H9 (cell line): ENCODE measurements at regions not wholly inside any gene's neighbourhood (a gene's known extent, or its start where the extent isn't known, plus 50 kb on each side); places are given as distances from the start of the nearest gene placed in this dataset.
A peak's percentile ranks its signal among the peaks of the same experiment; 100 is the strongest.

Source experiments
- DNase-seq: peaks from one replicate; pipeline ENCODE4 v3.0.0-alpha.2; 2017
- H2AFZ ChIP-seq: one replicate; pipeline ENCODE4 v1.6.1; 2013; ENCODE audit warnings: mild to moderate bottlenecking, low read length, control low read depth, moderate library complexity
- H2AK5ac ChIP-seq: 2 replicates; pipeline ENCODE4 v1.6.1; 2013; ENCODE audit warnings: low read length, control low read depth, mixed read lengths; ENCODE audit not compliant: insufficient read length
- H2BK120ac ChIP-seq: one replicate; pipeline ENCODE4 v1.6.1; 2013; ENCODE audit warnings: low read depth, mild to moderate bottlenecking, low read length, control low read depth, inconsistent platforms; ENCODE audit not compliant: poor library complexity, severe bottlenecking
- H2BK12ac ChIP-seq: 2 replicates; pipeline ENCODE4 v1.6.1; 2013; ENCODE audit warnings: low read length, control low read depth, mixed read lengths, low read depth; ENCODE audit not compliant: insufficient read length
- H2BK15ac ChIP-seq: 2 replicates; pipeline ENCODE4 v1.6.1; 2013; ENCODE audit warnings: low read depth, low read length, control low read depth
- H2BK20ac ChIP-seq: one replicate; pipeline ENCODE4 v1.6.1; 2013; ENCODE audit warnings: low read depth, mild to moderate bottlenecking, low read length, control low read depth, inconsistent platforms; ENCODE audit not compliant: poor library complexity, severe bottlenecking
- H2BK5ac ChIP-seq: 2 replicates; pipeline ENCODE4 v1.6.1; 2013; ENCODE audit warnings: low read length, control low read depth, mixed read lengths; ENCODE audit not compliant: insufficient read length
- H3K14ac ChIP-seq: 2 replicates; pipeline ENCODE4 v1.6.1; 2013; ENCODE audit warnings: low read length, control low read depth; ENCODE audit not compliant: insufficient read depth
- H3K18ac ChIP-seq: 2 replicates; pipeline ENCODE4 v1.6.1; 2013; ENCODE audit warnings: low read depth, mild to moderate bottlenecking, mixed read lengths, low read length, control low read depth; ENCODE audit not compliant: insufficient read length
- H3K23ac ChIP-seq: 2 replicates; pipeline ENCODE4 v1.6.1; 2013; ENCODE audit warnings: low read length, control low read depth, mixed read lengths, low read depth; ENCODE audit not compliant: insufficient read length
- H3K23me2 ChIP-seq: 2 replicates; pipeline ENCODE4 v1.6.1; 2013; ENCODE audit warnings: low read depth, mild to moderate bottlenecking, mixed read lengths, low read length, control low read depth; ENCODE audit not compliant: insufficient read length, poor library complexity, severe bottlenecking
- H3K27ac ChIP-seq: 2 replicates; pipeline ENCODE4 v1.5.1; 2013; ENCODE audit warnings: low read length, control low read depth, mixed read lengths, low read depth; ENCODE audit not compliant: insufficient read length
- H3K27me3 ChIP-seq: 2 replicates; pipeline ENCODE4 v1.6.1; 2013; ENCODE audit warnings: low read length, control low read depth, inconsistent platforms; ENCODE audit not compliant: insufficient read depth
- H3K4ac ChIP-seq: 2 replicates; pipeline ENCODE4 v1.6.1; 2013; ENCODE audit warnings: low read depth, mild to moderate bottlenecking, control low read depth, inconsistent platforms, low read length, moderate library complexity
- H3K4me1 ChIP-seq: 2 replicates; pipeline ENCODE4 v1.6.1; 2013; ENCODE audit warnings: low read length, control low read depth, inconsistent platforms; ENCODE audit not compliant: insufficient read depth
- H3K4me2 ChIP-seq: 2 replicates; pipeline ENCODE4 v1.6.1; 2013; ENCODE audit warnings: low read length, control low read depth, mixed read lengths; ENCODE audit not compliant: insufficient read length, insufficient read depth
- H3K56ac ChIP-seq: 2 replicates; pipeline ENCODE4 v1.6.1; 2013; ENCODE audit warnings: low read depth, mild to moderate bottlenecking, mixed read lengths, low read length, control low read depth; ENCODE audit not compliant: insufficient read length
- H3K79me1 ChIP-seq: 2 replicates; pipeline ENCODE4 v1.6.1; 2013; ENCODE audit warnings: low read depth, mild to moderate bottlenecking, moderate library complexity, low read length, control low read depth, inconsistent platforms; ENCODE audit not compliant: insufficient read depth, poor library complexity, severe bottlenecking
- H3K79me2 ChIP-seq: 2 replicates; pipeline ENCODE4 v1.6.1; 2013; ENCODE audit warnings: low read length, control low read depth, inconsistent platforms; ENCODE audit not compliant: insufficient read depth
- H3K9ac ChIP-seq: 2 replicates; pipeline ENCODE4 v1.6.1; 2013; ENCODE audit warnings: low read length, control low read depth, mixed read lengths; ENCODE audit not compliant: insufficient read length; ENCODE audit errors: extremely low read depth
- H3K9me3 ChIP-seq: one replicate; pipeline ENCODE4 v1.6.1; 2013; ENCODE audit warnings: low read depth, low read length, inconsistent platforms; ENCODE audit not compliant: control insufficient read depth
- H3T11ph ChIP-seq: one replicate; pipeline ENCODE4 v1.6.1; 2013; ENCODE audit warnings: mild to moderate bottlenecking, low read length, control low read depth, inconsistent platforms
- H4K20me1 ChIP-seq: one replicate; pipeline ENCODE4 v1.6.1; 2013; ENCODE audit not compliant: control insufficient read depth, insufficient read length, insufficient read depth
- H4K5ac ChIP-seq: 2 replicates; pipeline ENCODE4 v1.6.1; 2013; ENCODE audit warnings: low read depth, mild to moderate bottlenecking, mixed read lengths, low read length, control low read depth; ENCODE audit not compliant: insufficient read length
- H4K8ac ChIP-seq: replicated peaks from 2 replicates; pipeline ENCODE4 v1.6.1; 2013; ENCODE audit warnings: low read length, control low read depth, mixed read lengths, low read depth; ENCODE audit not compliant: insufficient read length
- H4K91ac ChIP-seq: 2 replicates; pipeline ENCODE4 v1.6.1; 2013; ENCODE audit warnings: low read depth, mild to moderate bottlenecking, moderate library complexity, mixed read lengths, low read length, control low read depth; ENCODE audit not compliant: insufficient read length
- H3K27ac Mint-ChIP-seq, 3 experiments: 2 replicates in 2 of 3; 3 replicates in 1 of 3; pipeline ENCODE4 v1.8.0; 2020 to 2021; ENCODE audit warnings: mixed read lengths in 3 of 3, mild to moderate bottlenecking in 1 of 3, moderate library complexity in 1 of 3
- H3K27me3 Mint-ChIP-seq: 2 replicates; pipeline ENCODE4 v1.8.0; 2021; ENCODE audit warnings: low read depth, mild to moderate bottlenecking, moderate library complexity, mixed read lengths
- H3K36me3 Mint-ChIP-seq, 3 experiments: 2 replicates in 2 of 3; 3 replicates in 1 of 3; pipeline ENCODE4 v1.8.0; 2020 to 2021; ENCODE audit warnings: low read depth in 3 of 3, mixed read lengths in 3 of 3; ENCODE audit not compliant: insufficient read depth in 1 of 3
- H3K4me1 Mint-ChIP-seq, 2 experiments: 2 replicates each; pipeline ENCODE4 v1.8.0; 2020; ENCODE audit warnings: mixed read lengths in 2 of 2
- H3K4me3 Mint-ChIP-seq, 2 experiments: 2 replicates in 1 of 2; 3 replicates in 1 of 2; pipeline ENCODE4 v1.8.0; 2020 to 2021; ENCODE audit warnings: mild to moderate bottlenecking in 2 of 2, mixed read lengths in 2 of 2, moderate library complexity in 1 of 2
- H3K9me3 Mint-ChIP-seq, 2 experiments: 2 replicates in 1 of 2; 3 replicates in 1 of 2; pipeline ENCODE4 v1.8.0; 2020; ENCODE audit warnings: mild to moderate bottlenecking in 2 of 2, mixed read lengths in 2 of 2, moderate library complexity in 1 of 2
- CTCF ChIP-seq: fragments of 200-600 bp; sonication (generic); conservative IDR thresholded peaks from 3 replicates; pipeline ENCODE4 v1.8.0; 2021; ENCODE audit warnings: antibody characterized with exemption, mild to moderate bottlenecking
- WGBS: extraction: QIAGEN DNeasy Blood & Tissue Kit; methylation state at CpG from one replicate; pipeline ENCODE4 v1.1.7; 2013; ENCODE audit warnings: missing lambda C conversion rate, low lambda C conversion rate, mixed read lengths; ENCODE audit not compliant: insufficient read length; ENCODE audit errors: extremely low coverage; 5-methylcytosine and 5-hydroxymethylcytosine counted together

DNA sequence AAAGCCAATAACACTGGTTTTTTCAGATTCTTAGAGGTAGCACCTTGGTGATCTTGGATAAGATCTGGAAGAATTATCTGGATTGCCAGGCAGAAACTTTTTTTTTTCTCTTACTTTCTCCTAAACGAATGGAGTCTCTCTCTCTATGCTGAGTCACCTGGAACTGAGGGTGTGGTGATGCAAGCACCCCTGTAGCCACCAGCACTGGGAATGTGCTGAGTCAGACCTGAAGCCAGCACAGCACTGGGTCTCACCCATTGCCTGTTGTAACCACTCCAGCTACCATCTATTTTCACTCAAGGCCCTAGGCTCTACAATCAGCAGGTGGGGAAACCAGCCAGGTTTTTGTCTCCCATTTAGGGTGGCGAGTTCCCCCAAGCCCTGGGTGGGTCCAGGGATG, 923.8 kb downstream of the RAPGEF2 start:
- Histone ChIP-seq H4K8ac (no peak overlapping the region), H3K4me2 (no peak overlapping the region), H3K79me2 (no peaks in the 10 kb centered on the region), H3K79me1 (no peaks in the 10 kb centered on the region), H3K23me2 (no peaks in the 10 kb centered on the region), H3K9me3 (no peaks in the 10 kb centered on the region), H3K23ac (no peak overlapping the region), H3T11ph (no peak overlapping the region), H4K5ac (no peak overlapping the region), H3K4me1 (no peaks in the 10 kb centered on the region), H2BK20ac (no peak overlapping the region), H2BK15ac (no peak overlapping the region), H2BK12ac (no peak overlapping the region), H3K4ac (no peak overlapping the region), H3K14ac (no peak overlapping the region), H3K9ac (no peak overlapping the region), H3K27ac (no peak overlapping the region), H3K56ac (no peak overlapping the region), H2AK5ac (no peak overlapping the region), H2AFZ (no peak overlapping the region), H4K20me1 (no peaks in the 10 kb centered on the region), H2BK5ac (no peak overlapping the region), H3K27me3 (no peaks in the 10 kb centered on the region), H2BK120ac (no peak overlapping the region), H4K91ac (no peak overlapping the region), H3K18ac (no peak overlapping the region)
- no peaks in the 10 kb centered on the region; a peak in 1 of 5 replicates for H3K9me3 Mint-ChIP-seq
- H3K27ac Mint-ChIP-seq: peak overlapping the region in 2 of 3 experiments; percentile 65 to 93; a peak in 3 of 7 replicates
- H3K4me1 Mint-ChIP-seq: peaks cover 15 to 19% of the 10 kb centered on the region in 2 experiments
- no peaks in the 10 kb centered on the region for H3K27me3 Mint-ChIP-seq
- no CpG with 5 or more reads among the region's 2 CpGs for WGBS
- no peak for TF ChIP-seq CTCF
- H3K4me3 Mint-ChIP-seq: no peak overlapping the region
- H3K36me3 Mint-ChIP-seq: no peaks in the 10 kb centered on the region
- DNase-seq: peak; percentile 68
